GM23248 (cell line): ENCODE measurements at regions not wholly inside any gene's neighbourhood (a gene's known extent, or its start where the extent isn't known, plus 50 kb on each side); places are given as distances from the start of the nearest gene placed in this dataset.

Experiments used
- EZH2 ChIP-seq: fragments of 200-600 bp; sonication (generic); IDR thresholded peaks from 2 replicates; pipeline ENCODE4 v1.6.1; 2018; ENCODE audit warnings: antibody characterized with exemption, mild to moderate bottlenecking; ENCODE audit not compliant: insufficient read depth, poor library complexity, severe bottlenecking
- EZH2phosphoT487 ChIP-seq: fragments of 200-600 bp; sonication (generic); IDR thresholded peaks from 2 replicates; pipeline ENCODE4 v1.6.1; 2018; ENCODE audit warnings: antibody characterized with exemption, moderate library complexity, mild to moderate bottlenecking, low read depth; ENCODE audit not compliant: insufficient read depth

GRCh38 chr6:144402750-144403149 lies 117.6 kb downstream of the UTRN start:
- TF ChIP-seq EZH2phosphoT487 (no peak), EZH2 (no peak)
